GM21529 (cell line): ENCODE measurements at regions not wholly inside any gene's neighbourhood (a gene's known extent, or its start where the extent isn't known, plus 50 kb on each side); places are given as distances from the start of the nearest gene placed in this dataset.

ENCODE experiments used
- ATAC-seq: cut with Tn5 transposase; IDR thresholded peaks from one replicate; pipeline ENCODE4 v1.9.1; 2021; ENCODE audit not compliant: unreplicated experiment

DNA sequence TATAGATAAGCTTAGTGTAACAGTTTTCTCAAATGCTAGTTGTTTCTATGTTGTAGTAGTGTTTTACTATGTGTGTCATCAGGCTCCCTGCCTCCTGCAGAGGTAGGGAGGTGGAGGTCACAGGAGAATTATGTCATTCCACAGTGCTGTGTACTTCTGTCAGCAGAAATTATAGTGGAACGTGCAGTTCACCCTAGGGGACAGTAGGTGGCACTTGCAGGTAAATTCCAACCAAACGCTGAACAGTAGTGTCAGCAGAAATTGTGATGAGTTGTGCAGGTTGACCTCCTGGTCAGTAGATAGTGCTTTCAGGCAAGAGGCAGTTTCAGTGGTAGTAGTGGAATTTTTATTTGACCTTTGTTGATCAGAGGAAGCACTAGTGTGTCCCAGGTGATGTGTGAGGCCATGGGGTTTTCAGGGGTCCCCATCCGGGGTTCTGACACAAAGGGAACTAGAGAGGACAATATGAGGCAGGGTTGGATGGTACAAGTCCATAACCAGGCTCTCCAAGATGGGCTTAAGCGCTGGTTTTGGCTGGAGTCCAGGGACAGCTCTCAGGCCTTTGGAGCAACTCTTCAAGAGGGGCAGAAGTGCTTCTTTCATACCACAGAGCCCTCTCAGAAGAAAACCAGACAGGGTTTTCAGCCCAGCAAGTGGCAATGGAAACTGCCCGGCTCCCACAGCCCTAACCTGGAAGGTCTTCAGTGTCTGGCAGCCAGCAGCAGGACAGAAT is 402.9 kb downstream of the CYLC2 start:
- ATAC-seq, result peak; percentile 98

DNA sequence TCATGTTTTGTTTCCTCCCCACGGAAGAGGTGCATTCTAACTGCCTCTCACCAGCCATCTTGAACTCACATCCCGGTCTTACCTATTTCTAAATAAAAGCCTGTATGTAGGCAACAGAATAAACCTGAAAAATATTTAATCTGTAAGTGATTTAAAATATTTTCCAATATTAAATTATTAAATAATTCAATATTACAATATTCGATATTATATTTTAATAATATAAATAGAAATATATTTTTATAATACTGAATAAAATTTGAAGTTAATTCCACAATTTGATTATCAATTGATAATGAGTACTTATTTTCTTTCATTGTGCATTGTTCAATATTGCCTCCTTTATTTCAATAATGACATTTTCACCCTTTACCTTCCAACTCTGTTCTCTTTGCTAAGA is 404.4 kb downstream of the CYLC2 start:
- no peak for ATAC-seq

DNA sequence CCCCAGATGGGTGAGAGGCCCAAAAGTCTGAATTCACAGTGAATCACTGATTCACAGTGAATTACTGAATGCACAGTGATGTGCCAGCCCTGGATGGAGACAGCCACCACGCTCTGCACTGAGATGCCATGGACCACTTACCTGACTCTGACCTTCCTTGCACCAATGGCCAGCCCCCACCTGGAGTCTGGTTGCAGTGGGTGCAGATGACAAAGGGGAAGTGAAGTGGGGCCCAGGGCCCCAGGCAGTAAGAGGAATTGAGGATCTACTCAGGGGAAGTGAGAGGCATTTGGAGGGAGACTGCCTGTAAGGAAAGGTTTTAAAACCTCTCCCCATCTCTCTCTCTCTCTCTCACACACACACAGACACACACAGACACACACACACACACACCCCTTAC is 412.1 kb downstream of the CYLC2 start:
- no peak for ATAC-seq

DNA sequence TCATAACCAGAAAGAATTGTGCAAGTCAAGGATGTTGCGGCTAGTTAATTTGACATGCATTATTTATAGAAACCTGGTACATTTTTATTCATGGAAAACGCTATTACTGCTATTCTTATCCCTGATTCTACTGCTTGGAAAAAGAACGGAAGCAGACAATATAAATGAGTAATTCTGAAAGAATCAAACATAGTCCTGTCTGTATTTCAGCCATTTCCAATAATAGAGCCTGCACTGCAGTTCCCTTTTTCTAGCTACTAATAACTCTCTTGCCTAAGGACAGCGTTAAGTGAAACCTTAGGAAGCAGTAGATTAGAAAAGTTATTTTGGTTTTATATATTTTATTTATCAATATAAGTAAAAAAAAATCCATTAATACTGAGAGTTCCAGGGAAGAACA is 414.9 kb downstream of the CYLC2 start:
- no peak for ATAC-seq

DNA sequence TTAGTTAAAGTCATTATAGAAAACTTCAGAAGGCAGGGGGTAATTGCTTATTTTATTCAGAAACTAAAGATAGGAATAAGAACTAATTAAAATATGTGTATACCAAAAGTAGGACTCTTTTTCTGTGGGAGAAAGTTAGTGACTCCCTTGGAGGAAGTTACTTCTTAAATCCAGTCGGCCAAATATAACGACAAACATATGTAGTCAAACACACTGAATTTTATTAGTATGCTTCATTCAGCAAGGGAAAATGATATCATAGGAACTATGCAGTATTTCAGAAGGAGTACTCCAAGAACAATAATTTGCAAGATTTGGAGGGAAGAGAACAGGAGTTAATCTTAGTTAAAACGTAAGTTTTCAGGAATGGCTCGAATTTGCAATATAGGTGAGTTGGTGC is 432.6 kb downstream of the CYLC2 start:
- ATAC-seq, result no peak

DNA sequence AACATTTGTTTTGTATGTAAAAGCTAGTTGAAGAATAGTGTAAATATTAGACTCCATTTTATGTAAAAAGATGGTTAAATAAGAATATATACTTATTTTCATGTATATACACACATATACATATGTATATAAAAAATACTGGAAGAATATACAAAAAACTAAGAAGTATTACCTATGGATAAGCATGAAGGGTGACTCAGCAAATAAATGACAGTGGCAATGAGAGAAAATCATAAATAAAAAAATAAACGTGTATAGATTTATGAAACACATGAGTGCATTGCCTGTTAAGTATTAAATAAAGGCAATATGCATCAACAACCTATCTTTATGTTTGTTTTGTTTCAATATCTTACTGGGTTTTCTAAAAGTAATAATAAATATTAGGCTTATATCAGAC is 435.3 kb downstream of the CYLC2 start:
- no peak for ATAC-seq

DNA sequence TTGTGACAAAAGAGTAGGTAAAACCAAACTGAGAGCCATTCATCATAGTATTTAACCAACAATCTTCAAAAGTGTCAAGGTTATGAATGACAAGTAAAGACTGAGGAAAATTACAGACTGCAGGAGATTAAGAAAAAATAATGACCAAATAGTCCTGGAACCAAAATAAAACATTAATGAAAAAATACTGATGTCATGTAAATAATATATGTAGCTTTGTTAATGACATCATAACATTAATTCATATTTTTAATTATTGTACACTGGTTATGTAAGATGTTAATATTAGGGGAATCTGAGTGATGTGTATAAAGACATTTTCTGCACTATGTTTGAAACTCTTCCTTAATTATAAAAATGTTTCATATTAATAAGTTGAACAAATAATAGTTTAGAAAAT is 436.7 kb downstream of the CYLC2 start:
- no peak for ATAC-seq

DNA sequence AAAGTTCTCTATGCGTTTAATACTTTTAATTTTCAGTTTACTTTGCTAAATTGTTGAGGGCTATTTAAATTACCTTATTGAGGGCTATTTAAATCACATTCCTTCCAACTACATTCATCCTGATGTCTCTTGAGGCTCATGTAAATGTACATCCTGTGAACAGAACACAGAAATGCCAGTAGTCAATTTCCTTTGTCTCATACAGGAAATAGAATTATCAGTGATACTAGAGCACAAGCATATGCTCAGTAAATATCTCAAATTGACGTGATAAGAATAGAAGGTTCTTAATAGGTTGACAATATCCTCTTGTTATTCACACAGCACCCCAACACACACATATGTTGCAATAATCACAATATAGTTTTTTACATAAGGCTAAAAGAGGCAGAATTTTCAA is 449.0 kb downstream of the CYLC2 start:
- no peak for ATAC-seq

DNA sequence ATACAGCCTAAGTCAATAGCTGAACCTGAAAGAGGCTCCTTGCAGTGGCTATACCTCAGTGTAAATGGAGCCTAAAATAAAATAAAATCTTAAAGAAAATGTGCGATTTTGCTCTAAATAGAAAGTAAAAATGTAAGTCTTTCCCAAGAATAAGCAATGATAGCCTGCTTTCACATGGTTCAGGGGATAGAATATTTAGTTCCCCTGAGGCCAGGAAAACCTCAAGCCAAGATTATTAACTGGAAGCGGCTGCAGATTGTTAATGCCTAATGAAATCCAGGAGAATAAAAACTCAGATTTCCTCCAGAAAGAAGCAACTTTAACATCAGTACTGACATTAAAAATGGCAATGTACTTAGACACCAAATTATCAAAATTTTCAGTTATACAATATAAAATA is 463.7 kb downstream of the CYLC2 start:
- ATAC-seq, result no peak

DNA sequence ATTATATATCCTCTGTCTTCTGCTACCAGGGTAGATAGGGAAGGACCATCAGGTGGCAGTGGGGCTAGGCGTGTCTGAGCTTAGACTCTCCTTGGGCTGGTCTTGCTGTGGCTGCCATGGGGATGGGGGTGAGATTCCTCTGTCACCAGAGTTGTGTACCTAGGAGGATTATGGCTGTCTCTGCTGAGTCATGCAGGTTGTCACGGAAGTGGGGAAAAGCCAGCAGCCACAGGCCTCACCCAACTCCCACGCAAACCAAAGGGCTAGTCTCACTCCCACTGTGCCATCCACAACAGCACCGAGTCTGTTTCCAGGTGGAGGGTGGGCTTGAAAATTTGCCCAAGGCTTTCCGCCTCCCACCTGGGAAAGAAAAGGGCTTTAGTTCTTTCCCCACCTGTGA is 476.1 kb downstream of the CYLC2 start:
- no peak for ATAC-seq

DNA sequence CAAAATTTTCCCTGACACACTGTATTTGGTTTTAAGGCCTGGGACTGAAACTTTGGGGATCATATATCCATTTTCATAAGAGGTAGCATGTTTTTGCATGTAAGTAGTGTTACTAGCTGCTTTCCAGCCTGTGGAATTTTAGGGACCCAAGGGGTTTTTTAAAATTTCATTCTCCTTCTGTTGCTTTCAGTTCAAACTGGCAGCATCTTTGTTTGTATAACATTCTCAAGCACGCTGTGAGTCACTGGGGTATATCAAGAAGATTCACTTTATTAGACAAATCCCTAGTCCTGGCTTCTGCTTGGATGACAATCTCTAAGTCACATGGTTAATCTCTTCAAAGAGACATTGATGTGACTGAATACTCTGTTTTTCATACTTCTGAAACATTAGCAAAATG is 479.0 kb downstream of the CYLC2 start:
- ATAC-seq, result no peak

DNA sequence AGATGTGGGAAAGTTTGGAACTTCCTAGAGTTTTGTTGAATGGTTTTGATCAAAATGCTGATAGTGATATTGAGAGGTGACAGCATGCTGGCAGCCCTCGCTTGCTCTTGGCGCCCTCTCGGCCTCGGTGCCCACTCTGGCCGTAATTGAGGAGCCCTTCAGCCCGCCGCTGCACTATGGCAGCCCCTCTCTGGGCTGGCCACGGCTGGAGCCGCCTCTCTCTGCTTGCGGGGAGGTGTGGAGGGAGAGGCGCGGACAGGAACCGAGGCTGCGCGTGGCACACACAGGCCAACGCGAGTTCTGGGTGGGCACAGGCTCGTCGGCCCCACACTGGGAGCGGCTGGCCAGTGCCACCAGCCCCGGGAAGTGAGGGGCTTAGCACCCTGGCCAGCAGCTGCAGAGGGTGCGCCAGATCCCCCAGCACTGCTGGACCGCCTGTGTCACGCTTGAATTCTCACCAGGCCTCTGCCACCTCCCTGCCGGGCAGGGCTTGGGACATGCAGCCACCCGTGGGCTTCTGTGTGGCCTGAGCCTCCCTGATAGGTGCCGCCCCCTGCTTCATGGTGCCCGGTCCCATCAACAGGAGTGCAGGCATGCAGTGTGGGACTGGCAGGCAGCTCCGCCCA is 488.5 kb downstream of the CYLC2 start:
- no peak for ATAC-seq

DNA sequence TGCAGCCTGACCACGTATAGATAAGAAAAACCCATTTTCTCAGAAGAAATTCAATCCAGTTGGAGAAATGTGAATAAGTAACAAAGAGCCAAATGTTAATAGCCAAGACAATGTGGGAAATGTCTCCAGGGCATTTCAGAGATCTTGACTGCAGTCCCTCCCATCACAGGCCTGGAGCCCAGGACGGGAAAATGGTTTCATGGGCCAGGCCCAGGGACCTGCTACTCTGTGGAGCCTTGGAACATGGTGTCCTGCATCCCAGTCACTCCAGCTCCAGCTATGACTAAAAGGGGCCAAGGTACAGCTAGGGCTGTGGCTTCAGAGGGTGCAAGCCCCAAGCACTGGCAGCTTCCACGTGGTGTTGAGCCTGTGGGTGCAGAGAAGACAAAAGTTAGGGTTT is 490.0 kb downstream of the CYLC2 start:
- ATAC-seq, result no peak

DNA sequence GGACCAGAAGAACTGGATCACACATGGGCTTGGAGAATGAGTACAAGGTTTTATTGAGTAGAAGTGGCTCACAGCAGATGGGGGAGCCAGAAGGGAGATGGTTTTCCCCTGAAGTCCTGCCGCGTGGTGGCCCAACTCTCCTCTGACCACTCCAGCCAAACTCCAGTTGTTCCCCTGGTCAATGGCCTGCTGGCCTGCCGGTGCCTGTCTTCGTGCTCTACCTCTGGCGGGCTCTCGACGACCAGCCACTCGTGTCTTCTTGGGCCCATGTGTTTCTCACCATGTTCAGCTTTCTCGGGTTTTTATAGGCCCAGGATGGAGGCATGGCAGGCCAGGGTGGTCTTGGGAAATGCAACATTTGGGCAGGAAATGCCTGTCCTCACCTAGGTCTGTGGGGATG is 519.6 kb downstream of the CYLC2 start:
- ATAC-seq, result no peak

DNA sequence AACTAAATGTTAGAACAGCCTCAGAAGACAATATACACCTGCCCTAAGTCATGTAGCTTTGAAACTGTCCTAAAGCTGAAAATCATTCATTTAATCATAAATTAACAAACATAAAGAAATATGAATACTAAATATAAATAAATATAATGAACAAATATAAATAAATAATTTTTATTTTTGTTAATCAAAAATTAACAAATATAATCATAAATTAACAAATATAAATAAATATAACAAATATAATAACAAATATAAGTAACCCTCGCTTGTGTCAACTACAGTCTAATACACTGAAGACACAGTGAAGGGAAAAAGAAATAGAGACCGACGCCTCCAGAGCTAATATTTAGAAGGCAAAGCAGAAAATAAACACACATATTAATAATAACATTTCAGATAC is 527.3 kb downstream of the CYLC2 start:
- ATAC-seq, result no peak

DNA sequence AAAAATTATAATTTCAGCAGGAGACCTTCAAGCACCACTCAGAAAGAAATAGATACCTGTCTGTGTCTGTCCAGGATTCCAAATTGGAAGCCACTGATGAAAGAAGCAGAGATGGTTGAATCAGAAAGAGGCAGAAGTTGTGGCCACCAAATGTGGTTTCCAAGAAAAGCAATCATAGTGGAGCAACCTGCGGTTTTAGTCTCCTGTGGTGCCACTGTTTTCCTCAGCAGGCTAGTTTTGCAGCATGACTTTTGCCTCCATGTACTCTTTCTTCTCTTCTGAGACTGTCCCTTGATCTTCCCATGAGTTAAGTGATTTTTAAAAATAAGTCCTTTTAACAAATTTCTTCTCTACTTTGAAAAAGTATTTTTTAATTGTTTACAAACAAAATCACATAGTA is 535.8 kb downstream of the CYLC2 start:
- no peak for ATAC-seq

DNA sequence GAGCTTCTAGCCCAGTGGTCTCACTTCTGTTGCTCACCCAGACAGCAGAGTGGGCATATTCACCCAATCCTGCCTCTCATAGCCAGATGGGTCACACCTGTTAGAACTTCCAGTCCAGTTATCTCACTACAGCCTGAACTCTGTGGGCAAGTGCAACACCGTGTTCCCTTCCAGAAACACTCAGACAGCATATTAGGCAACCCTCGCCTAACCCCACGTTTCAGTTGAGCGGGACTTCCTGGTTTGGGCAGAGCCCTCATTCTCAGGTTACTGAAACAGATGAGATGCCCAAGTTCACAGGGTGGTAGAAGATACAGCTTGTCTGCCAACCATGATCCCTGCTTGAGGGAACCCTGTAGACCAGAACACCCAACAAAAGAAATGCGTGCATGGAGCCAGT is 538.2 kb downstream of the CYLC2 start:
- ATAC-seq, result no peak

DNA sequence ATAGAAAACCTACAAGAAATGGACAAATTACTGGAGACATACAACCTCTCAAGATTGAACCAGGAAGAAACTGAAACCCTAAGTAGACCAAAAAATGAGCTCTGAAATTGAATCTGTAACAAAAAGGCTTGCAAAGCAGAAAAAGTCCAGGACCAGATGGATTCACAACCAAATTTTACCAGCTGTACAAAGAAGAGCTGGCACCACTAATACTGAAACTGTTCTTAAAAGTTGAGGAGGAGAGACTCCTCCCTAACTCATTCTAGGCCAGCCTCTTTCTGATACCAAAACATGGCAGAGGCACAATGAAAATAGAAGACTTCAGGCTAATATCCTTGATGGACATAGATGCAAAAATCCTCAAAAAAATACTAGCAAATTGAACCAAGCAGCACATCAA is 542.3 kb downstream of the CYLC2 start:
- ATAC-seq, result no peak

DNA sequence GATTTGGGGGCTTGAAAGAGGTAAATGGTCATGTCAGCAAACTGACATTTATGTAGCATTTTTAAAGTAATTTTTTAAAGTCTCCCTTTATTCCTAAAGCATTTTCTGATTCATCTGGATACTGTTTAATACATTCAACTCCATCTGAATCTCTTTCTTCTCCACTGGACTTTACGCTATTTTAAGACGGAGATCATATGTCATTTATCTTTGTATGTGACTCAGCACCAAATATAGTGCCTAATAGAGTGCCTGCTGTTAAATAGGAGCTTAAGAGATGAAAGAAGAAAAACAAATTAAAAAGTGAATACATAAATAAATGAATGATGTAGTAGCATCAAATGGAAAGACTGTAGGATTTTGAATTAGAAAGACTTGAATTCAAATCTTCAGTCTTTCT is 548.8 kb upstream of the SMC2 start:
- no peak for ATAC-seq

DNA sequence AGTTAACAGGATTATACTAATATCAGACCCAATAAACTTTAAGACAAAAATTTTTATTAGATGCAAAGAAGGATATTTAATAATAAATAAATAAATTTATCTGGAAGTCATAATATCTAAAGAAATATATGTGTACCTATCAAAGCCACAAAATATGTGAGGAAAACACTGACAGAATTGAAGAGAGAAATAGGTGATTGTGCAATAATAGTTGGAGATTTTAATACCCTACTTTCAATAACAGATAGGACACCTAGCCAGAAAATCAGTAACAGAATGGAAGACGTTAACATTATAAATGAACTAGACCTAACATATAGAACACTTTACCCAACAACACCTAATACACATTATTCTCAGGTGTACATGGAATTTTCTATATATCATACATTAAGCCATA is 541.4 kb upstream of the SMC2 start:
- ATAC-seq, result no peak

DNA sequence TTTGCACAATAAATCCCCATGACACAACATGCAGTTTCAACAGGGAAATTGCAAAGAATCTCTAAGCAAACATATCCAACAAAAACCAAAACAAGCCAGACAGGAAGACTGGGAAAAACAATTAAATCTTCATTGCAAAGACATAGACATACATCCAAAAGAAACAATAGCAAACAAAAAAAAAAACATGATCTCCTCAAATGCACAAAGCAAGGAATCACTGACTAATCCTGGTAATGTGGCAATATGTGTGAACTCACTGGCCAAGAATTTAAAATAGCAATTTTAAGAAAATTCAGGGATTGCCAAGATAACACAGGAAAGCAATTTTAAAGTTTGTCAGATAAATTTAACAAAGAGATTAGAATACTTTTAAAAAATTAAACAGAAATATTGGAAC is 520.1 kb upstream of the SMC2 start:
- ATAC-seq, result no peak

DNA sequence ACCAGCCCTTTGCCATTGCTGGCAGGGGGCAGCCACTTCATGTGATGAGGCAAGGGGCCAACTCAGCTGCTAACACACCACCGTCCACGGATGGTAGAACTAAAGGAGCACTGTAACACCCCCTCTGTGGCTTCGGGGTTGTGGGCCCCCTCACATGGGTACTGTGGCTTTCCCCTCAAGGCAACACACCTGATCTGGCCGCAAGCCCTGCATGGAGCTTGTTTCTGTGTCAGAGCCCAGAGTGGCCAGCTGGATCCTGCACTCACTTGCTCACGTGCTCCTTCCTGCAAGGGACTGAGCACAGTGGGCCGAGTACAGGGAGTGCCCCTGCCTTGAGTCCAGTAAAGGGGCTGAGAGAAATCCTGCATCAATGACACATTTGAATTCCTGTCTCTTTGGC is 507.4 kb upstream of the SMC2 start:
- ATAC-seq, result no peak

DNA sequence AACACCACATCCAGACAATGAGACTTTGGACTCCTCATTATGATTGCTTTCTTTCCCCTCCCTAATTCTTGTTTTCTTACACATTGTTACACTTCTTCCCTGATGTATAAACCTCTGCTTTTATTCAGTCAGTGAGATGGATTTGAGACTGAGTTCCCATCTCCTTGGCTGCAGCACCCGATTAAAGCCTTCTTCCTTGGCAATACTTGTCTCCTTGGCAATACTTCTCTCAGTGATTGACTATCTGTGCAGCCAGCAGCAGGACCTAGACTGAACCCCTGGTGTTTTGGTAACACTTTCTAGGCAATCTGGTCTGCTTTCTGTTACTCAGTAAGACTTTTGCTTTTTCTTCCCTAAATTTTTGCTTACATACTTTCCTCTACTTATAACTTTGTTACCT is 492.8 kb upstream of the SMC2 start:
- ATAC-seq, result no peak
